Activated CD4-positive, alpha-beta T cell treated with anti-CD3 and anti-CD28 coated beads, Interleukin-2, Interleukin-6, amounts not matched to agents 100 ng/mL and 50 ng/mL, durations not matched to agents 16 hours and 8 hours (primary cell): ENCODE measurements at regions not wholly inside any gene's neighbourhood (a gene's known extent, or its start where the extent isn't known, plus 50 kb on each side); places are given as distances from the start of the nearest gene placed in this dataset.
"Not testable (repeated sequence)": the region's sequence is repeated elsewhere in the genome, so short reads cannot be mapped to it uniquely, and the experiment has no call there.

Experiments
- DNase-seq: peaks from one replicate; pipeline ENCODE4 v3.0.0-alpha.2; 2020

DNA sequence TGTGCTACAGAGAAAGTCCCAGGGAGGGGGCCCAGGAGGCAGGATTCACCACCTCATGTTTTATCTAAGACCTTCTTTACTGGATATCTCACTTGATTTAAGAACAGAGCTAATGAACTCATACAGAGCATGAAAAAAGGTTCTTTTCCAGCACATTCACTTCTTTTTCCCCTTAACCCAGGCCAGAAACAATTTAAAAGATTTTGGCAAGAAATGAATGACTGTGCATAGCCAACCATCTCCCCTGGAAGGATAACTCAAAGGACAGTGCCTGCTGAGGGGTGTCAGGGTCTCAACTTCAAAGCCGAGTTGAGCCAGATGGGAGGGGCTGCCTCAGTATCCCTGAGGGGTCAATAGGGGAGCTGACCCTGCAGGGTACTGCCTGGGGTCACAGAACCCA, 253.4 kb downstream of the SOD2 start:
- DNase-seq, result no peak

- DNase-seq, result no peak
Measured at GRCh38 chr6:159438106-159438505, 254.9 kb downstream of the SOD2 start.

DNA sequence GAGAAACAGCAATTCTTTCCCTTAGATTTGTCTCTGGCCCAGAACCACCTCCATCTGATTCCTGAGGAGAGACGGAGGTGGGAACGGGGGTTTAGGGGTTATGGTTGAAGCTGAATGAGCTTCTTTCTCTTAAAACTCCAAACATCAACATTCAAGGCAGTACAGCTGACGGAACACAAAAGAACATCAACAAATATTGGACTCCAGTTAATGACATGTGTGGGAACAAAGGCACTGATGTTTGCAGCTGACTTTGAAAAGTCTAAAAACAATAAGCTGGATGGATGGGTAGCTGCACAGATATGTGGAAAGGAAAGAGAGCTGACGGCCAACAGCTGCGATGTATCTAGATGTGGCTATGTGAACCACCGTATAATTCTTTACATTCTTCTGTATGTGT, 256.5 kb downstream of the SOD2 start:
- no peak for DNase-seq

DNA sequence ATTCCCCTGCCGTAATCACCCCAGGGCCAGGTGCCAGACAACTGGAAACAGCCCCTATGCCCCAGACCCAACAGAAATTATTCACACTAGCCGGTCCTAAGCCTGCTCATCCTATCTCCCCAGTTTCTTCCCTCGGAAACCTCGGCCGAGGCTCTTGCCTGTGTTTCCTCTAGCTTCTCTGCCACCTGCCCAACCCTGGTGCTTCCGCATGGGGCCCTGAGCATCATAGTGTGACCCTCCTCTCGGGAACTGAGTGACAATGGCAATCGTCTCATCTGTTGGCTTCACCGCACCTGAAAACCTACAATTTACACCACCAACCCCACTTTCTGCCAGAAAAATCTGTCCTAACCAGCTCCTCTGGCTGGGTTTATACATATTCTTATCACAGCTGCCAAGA, 257.3 kb downstream of the SOD2 start:
- no peak for DNase-seq

GRCh38 chr6:159434410-159434809, 258.6 kb downstream of the SOD2 start:
- DNase-seq, result no peak

DNA sequence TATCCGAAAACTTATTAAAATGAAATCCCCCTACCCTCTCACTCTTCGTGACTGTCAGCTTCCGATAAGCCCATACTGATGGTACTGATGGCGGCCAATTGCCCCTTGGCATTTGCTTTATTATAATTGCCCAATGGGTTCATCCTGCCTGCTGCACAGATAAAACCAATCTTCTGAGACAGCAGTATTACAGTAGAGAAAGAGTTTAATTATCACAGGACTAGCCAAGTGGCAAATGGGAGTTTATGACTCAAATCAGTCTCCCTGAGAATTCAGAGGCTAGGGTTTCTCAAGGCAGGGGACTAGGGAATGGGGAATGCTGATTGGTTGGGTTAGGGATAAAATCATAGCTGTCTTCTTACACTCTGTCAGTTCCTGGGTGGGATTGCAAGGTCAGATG, 259.5 kb downstream of the SOD2 start:
- DNase-seq, result no peak

DNA sequence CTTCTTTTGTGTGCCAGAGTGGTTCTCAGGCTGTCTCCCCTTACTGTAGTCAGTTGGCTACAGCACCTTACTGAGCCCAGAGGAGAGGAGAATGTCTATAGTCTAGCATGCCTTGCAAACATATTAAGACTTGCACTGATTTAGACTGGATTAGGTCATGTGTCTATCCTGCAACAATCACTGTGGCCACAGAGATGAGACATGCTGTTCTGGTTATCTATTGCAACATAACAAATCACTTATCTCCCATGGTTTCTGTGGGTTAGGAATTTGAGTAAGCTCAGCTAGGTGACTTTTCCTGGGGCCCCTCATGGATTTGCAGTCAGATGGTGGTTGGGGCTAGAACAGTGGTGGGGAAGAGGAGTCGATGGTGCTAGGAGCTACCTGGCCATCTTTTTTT, 261.3 kb downstream of the SOD2 start:
- DNase-seq, result no peak

DNA sequence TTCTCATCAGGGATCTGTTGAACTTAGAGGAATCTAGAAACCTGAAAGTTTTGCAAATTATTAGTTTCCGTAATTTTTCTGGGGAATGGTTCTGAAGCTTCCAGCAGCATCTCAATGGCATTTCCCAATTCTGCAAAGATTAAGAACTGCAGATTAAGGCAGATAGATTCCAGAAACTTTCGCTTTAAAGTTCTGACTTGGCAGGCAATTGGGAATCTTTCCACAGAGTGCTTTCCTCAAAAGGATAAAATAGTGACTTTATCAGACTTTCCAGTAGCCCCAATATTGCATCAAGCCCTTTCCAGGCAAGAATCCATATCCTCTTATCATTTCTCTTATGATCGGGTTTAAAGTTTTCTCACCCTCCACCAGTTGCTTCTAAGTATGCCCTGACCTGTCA, 261.1 kb downstream of the FNDC1 start:
- no peak for DNase-seq

- no peak for DNase-seq
Measured at GRCh38 chr6:159429433-159429832, 260.2 kb downstream of the FNDC1 start.

DNA sequence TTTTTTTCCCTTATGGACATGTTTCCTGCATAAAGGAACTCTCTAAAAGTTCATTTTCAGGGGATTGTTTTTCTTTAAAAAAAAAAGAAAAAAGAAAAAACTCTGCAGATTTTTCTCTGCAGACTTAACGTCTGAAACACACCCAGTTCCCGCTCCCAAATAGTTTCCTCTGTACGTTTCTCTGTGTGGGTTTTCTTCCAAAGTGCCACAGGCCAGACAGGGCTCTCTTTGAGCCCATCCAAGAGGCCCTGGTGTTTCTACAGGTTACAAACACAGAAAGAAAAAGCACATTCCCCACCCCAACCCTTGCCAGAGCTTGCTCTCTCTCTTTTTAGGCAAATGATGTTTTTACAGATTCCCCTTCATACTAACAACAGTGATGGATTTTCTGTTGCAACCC, 258.6 kb downstream of the FNDC1 start:
- DNase-seq, result no peak

- no peak for DNase-seq
Measured at GRCh38 chr6:159427335-159427734, 258.1 kb downstream of the FNDC1 start.

- DNase-seq, result no peak
Measured at GRCh38 chr6:159425421-159425820, 256.2 kb downstream of the FNDC1 start.

- DNase-seq, result no peak
Measured at GRCh38 chr6:159422041-159422984, 253.1 kb downstream of the FNDC1 start.

- DNase-seq, result no peak
Measured at GRCh38 chr6:159421586-159421985, 252.4 kb downstream of the FNDC1 start.

DNA sequence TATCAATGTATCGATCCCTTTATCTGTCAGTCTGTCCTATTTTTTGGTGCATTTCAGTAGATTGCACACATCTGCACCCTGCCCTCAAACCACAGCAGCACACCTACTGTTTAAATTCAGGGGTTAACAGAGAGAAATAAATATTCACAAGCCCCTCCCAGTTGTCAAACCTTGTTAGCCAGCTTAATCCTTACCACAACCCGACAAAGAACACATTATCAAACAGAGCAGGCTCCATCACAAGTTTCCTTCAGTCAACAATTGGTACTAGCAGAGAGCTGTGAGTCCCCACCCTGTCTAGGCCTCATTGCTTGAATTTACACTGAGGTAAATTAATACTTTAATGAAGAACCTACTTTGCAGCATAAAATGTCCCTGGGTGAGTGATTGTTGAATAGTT, 249.8 kb downstream of the FNDC1 start:
- DNase-seq, result no peak

- DNase-seq, result no peak
Measured at GRCh38 chr6:159416891-159417560, 247.8 kb downstream of the FNDC1 start.

DNA sequence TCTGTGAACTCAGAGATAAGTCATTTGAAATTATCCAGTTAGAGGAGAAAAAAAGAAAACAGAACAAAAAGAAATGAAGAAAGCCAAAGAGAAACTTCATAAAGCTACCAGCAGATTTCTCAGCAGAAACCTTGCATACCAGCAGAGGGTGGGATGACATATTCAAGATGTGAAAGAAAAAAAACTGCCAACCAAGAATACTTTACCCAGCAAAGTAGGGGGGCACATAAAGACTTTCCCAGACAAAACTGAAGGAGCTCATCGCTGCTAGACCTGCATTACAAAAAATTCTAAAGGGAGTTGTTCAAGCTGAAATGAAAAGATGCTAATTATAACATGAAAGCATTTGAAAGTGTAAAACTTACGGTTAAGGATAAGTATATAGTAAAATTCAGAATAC, 246.3 kb downstream of the FNDC1 start:
- DNase-seq, result no peak

DNA sequence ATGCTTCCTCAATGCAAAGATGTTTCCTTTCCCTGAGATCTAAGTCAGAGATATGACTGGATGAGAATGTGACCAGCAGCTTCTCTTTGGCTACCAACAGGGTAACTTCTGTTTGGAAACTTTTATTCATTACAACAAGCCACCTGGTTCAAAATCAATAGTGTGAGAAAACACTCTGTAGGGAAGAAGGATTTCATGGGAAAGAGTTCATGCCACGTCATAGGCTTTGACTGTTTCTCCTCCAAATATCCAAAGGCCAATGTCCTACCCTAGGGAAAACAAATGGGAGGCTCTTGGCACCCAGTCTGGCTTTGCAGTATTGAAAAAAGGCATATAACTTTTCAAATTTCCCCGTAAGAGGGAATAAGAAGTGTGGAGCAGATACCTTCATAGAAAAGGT, 245.5 kb downstream of the FNDC1 start:
- DNase-seq, result no peak

- not testable (repeated sequence) for DNase-seq
Measured at GRCh38 chr6:159407211-159407780, 238.1 kb downstream of the FNDC1 start.

DNA sequence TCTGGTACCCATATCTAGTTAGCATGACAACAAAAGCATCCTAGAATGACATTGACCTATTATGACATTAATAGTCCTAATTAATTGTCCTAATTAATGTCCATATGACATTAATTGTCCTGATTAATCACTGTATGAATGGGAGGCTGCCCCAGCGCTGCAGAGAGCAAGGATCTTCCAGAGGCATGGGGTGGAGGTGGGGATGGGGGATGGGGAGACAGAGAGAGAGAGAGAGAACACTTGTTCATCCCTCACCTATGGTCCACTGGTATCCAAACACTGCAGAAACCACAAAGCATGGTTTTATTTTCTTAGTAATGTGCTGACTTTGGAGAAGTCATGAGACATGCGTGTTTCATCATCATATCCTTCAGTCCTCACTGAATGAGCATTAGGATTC, 235.1 kb downstream of the FNDC1 start:
- no peak for DNase-seq

DNA sequence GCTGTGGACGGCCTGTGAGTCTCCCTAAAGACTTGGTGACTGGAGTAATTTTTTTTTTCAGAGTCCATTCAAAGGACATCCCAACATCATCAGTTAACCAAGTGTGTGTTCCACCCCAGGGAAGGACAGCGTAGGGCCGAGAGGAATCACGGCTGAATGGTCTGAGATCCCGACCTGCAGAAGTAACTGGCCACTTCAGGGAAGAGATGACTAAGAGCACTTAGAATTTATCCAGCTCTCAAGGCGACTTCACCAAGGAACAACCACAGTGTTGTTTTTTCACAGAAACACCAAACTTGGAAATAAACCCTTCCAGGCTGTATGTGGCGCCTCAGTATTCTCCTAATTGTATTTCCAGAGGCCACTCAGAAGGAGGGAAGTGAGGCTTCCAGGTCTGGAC, 231.6 kb downstream of the FNDC1 start:
- no peak for DNase-seq

DNA sequence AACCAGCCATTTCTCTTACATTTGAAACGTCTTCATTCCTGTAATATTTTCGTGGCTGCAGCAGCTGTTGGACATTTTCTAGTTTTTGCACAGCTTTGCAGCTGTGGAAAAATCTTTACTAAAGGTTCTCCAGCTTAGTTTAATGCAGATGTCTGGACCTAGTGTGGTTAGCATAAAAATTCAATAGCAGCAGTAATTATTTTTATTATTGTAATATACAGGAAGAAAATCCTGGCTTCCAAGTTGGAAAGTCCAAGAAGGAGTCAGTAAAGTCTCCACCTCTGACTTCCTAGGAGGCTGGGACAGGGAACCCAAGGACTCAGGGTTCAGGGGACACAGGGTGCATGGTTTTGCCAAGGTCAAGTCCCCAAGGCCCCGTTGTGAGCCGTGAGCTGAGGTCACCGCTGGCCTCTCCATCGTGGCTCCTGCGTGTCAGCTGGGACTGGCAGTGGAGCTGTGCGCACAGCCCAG, 230.6 kb downstream of the FNDC1 start:
- no peak for DNase-seq

DNA sequence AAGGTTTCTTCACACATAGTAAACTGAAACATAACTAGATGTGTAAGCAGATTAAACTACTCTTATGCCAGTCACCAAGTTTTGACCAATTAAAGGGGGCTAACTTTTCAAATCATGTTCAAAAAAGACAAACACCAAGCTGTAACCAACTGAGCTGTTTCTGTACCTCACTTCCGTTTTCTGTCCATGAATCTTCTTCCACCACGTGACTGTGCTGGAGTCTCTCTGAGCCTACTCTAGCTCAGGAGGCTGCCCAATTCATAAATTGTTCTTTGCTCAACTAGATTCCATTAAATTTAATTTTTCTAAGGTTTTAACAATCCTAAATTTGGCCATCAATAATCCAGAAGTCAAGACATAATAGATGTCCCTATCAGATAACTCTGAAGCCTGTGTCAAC, 229.4 kb downstream of the FNDC1 start:
- no peak for DNase-seq

DNA sequence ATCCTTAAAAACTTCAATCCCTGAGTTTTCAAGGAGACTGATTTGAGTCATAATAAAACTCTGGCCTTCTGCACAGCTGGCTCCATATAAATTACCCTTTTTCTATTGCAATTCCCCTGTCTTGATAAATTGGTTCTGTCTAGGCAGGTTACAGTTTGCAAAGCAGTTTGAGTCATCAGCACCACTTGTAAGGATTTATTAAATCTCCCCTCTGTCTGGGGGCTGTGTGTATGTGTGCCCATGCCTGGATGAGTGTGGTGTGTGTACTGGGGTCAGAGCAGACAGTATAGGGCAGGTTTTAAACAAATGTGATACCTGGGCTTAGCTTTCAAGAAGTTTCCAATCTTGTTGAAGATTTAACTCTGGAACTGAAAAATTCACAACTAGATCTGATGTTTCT, 228.6 kb downstream of the FNDC1 start:
- no peak for DNase-seq
